PC-3 (cell line): ENCODE measurements at regions not wholly inside any gene's neighbourhood (a gene's known extent, or its start where the extent isn't known, plus 50 kb on each side); places are given as distances from the start of the nearest gene placed in this dataset.

Source experiments
- CTCF ChIP-seq: fragments of 300-600 bp; sonication (generic); conservative IDR thresholded peaks from 2 replicates; pipeline ENCODE4 v1.5.1; 2017; ENCODE audit warnings: antibody characterized with exemption, low read depth, mild to moderate bottlenecking, low read length
- EZH2 ChIP-seq: fragments of 300-600 bp; sonication (generic); IDR thresholded peaks from one replicate; pipeline ENCODE4 v1.6.1; 2017; ENCODE audit warnings: antibody characterized with exemption, mild to moderate bottlenecking, low read length; ENCODE audit not compliant: unreplicated experiment

DNA sequence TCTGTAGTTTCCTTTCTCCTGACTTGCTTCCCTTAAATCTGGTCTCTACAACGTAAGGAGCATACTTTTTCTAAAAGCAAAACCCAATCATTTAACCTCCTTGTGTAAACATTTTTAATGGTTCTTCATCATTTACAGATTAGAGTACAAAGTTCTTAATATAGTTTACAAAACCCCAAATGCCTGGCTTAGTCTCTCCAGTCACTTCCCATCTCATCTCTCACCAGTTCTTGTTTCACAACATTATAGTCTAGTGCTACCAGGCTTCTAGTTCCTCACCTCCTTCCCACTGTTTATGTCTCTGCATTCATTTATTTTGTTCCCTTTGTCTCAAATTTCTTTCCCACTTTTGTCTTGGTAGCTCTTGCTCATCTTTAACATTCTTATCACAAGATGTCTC lies 168.4 kb downstream of the FASLG start:
- no peak for TF ChIP-seq CTCF
- TF ChIP-seq EZH2: no peak
